CD4-positive, alpha-beta T cell treated with Interleukin-2 at 100 ng/mL for 4 hours (primary cell): ENCODE measurements at regions not wholly inside any gene's neighbourhood (a gene's known extent, or its start where the extent isn't known, plus 50 kb on each side); places are given as distances from the start of the nearest gene placed in this dataset.
A peak's percentile ranks its signal among the peaks of the same experiment; 100 is the strongest.
"Not testable (repeated sequence)": the region's sequence is repeated elsewhere in the genome, so short reads cannot be mapped to it uniquely, and the experiment has no call there.

ENCODE experiments used
- DNase-seq: peaks from one replicate; pipeline ENCODE4 v3.0.0-alpha.2; 2020; ENCODE audit warnings: low spot score

DNA sequence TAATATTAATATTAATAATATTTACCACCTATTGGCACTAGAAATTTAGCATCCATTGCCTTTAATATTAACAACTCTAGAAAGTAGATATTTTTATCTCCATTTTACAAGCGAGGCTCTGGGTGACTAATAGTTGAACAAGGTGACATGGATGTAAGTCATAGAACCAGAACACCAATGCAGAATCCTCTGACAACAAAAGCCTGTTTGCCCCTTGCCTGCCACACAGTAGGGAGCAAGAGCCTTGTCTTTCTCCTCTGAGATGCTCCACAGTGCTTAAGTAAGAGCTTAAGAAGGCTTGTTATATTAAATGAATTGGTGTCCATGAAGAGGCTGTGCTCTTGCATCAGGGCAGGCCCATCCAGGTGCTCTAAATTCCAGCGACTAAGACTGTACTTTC is 51.2 kb upstream of the LBX1 start:
- DNase-seq: no peak

DNA sequence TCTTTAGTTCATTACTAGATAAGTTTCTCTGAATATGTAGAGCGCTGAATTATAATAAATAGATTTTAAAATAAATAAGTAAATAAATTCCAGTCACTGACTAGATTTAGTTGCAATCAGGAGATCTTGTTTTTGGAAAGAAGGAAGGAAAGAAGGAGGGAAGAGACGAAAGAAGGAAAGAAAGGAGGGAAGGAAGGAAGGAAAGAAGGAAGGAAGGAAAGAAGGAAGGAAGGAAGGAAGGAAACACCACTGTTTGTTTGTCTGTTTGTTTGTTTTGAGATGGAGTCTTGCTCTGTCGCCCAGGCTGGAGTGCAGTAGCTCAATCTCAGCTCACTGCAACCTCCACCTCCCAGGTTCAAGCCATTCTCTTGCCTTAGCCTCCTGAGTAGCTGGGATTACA is 51.7 kb upstream of the LBX1 start:
- DNase-seq: not testable (repeated sequence)

DNA sequence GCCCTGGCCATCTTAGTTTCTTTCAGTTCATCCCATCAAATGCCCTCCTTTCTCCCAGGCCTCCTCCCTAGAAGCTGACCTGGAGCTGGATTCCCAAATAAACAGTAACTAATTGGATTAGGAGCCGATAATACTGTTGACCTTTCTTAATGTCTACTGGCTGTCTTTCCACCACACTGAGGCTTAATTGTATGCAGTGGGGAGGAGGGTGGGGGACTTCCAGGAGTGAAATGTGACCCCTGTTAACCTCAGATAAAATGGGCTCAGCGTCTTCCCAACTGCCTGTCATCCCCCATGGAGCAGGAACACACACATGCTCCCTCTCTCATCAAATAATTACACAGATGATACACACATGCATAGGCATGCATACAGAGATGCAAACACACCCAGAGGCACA is 53.7 kb upstream of the LBX1 start:
- no peak for DNase-seq

DNA sequence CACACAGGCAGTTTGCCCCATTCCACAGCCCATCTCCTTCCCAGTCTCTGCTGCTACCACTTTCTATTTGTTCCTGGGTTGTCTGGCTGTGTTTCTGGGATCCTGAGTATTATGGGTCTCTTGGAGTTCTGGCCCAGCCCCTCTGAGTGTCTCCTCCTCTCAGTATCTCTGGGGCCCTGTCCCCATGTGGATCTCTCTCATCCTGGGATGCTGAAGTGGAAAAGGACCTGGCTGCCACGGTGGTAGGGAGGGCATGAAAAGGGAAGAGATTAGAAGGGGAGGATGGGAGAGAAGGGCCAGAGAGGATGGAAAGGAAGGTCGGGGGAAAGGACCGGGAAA is 54.5 kb upstream of the LBX1 start:
- no peak for DNase-seq

DNA sequence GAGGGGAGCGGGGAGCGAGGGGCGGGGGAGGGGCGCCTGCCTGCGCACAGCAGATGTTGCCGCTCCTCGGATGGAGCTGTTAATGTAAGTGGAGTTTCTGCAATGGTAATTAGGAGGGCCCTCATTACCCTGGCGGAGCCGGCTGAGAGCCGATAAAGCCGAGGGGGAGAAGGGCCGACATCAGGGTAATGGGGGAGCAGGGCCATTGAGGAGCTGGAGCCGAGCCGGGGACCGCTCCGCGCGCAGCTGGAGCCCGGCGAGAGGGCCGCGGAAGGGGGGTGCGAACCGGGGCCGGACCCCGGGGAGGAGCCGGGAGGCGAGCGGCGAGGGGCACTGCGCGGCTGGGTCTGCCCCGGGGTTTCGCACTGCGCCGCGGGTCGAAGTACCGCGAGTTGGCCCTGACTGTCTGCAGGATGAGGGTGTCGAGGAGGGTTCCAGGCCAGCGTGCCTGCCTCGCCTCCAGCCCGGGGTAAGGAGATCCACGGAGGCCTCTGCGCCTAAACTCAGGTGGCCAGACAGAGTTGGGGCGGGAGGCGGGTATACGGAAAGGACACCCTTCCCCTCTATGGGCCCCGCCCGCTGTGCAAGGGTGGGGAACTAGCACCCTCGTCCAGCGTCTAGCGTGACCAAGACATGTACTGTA is 55.0 kb upstream of the LBX1 start:
- no peak for DNase-seq

DNA sequence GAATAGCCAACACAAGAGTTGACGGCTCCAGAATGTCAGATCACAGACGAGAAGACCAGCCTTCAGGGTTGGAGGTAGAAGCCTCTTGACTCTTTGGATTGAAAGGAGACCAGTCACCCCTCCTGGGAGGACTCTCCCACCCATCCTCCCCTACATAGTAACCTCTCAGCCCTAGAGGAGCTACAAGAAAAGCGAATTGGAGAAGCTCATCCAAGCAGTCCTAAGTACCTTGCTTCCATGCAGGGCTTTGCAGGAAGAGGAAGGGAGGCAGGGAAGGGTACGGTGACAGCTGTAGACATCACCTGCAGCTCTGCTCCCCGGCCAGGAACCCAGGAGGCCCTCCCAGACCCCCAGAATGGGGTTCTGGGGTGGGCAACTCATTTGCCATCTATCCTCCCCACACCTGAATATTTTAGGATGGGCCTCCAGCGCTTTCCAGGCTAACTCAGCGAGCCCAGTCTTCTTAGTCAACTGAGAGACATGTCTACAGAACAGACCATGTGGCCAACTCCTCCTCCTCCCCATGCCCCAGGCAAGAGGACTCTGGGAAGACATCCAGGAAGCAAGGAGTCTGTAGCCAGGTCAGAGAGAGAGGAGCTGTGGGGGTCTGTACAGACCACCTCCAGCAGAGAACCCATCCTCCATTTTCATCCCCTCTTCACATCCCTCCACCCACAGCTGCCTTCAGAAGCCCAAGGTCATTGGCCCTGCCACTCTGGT is 55.6 kb upstream of the LBX1 start:
- no peak for DNase-seq

DNA sequence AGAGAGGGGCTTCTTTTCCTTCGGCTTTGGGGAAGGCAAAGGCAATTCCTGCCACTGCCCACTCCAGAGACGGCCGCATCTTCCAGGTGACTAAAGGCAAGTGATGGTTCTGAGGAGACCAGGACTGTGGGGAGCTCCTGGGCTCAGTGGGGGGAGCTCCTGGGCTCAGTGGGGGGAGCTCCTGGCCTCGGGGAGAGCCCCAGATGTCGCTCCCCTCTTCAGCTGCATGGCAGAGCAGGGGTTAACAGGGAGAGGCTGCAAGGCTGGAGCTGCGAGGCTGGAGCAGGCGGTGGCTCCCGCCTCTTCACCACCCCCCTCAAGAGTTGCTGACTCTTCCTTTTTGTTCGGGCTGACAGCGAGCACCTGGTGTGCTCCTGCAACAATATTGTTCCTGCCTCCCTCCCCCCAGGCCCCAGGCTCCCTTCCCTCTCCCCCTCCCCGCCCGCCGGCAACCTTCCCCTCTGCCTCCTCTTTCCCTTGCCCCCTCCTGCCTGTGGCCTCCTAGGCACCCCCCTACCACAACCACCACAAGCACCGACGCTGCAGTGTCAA is 56.3 kb upstream of the LBX1 start:
- no peak for DNase-seq

DNA sequence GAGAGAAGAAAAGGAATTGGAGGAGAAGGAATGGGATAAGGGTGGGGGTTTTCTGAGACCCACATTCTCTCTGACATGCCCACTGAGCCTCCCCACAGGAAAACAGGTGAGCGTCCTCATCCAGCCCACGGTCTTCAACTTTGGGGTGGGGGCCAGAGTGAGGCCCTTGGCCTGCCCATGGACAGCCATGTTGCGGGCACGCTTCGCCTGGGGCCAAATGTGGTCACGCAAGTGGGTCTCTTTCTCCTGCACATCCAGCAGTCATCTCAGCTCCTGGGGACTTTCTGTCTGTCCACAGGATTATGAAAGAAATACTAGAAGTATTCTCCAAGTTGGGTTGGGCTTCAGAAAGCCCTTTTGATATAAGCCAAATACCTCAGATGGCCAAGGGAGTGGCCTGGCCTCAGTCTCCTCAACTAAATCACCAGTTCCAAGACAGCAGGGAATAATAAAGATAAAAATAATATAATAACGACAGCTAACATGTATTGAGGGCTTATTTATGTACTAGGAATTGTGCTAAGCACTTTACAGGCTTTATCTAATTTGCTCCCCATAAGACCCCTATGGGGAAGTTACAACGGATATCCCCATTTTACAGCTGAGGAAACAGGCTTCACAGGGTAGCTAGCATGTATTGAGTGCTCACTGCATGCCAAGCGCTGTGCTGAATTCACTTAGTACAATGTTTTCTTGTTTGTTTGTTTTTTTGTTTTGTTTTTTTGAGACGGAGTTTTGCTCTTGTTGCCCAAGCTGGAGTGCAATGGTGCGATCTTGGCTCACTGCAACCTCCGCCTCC is 57.2 kb upstream of the LBX1 start:
- no peak for DNase-seq

DNA sequence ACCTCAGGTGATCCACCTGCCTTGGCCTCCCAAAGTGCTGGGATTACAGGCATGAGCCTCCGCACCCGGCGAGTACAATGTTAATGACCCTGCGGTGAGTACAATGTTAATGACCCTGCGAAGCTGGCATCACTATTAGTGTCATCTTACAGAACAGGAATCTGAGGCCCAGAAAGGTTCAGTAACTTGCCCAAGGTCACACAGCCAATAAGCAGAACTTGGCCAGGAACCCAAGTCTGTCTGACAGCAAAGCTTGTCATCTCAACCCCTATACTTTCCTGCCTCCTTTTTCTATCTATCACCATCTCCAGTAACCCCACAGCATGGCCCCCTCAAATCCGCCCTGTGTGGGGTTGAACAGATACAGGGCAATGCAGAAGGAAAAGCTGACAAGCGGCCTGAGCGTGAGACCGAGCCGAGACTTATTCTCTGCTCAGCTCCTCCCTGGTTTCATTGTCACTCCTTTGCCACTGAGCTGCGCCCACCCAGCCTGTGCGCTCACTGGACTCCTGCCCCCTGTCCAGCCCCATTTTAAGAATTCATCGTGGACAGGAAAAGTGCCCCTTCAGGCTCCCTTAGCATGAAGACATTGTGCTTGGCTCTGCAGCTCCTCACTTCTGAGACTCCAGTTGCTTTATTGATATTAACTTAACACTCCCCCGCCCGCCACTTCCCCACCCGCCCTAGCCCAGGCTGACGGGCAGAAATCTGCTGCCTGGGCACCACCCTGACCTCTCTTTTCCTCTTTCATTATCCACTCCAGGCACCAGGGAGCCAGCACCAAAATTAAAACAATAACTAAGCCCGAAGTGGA is 58.1 kb upstream of the LBX1 start:
- DNase-seq: no peak

DNA sequence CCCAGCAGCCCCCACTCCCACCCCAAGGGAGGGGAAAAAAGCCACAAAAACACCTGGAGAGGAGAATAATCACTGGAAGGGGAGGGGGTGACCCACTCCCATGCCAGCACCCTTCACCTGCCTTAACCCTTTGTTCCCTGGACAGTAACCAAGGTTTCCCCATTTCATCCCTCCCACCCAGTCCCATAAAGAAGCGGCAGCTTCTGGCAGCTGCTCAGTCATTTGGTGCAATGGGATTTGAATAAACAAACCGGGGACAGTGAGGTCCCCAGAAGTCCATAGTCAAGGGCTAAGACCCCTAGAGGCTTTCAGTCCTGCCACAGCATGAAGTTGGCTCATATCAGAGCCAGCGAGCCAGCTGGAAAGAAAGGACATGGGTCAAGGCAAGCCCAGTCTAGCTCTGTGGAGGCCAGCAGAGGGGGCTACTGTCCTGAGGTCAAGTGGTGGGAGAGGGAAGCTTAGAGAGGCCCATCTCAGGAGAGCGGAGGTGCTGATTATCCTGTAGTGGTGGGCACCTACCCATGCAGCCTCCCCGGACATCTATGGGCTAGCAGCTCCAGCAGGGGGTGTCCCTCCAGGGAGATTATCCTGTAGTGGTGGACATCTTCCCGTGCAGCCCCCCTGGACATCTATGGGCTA is 58.9 kb upstream of the LBX1 start:
- DNase-seq: no peak

DNA sequence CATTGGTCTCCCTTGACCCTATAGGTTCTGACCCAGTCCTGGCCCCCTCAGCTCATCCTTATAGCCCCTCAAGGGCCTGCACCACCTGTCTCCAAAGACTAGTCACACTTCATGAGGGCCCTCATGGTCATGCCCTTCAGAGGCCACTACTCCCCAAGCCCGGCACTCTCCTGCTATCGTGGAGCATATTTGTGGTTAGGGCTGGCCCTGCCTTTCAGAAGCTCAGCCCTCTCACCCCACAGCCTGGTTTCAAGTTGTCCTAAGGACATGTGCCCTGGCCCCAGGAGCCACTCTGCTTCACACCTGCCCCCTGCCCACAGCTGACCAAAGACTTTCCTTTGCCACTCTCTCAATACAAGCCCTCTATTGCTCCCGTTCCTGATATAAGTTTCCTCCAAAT is 60.3 kb upstream of the LBX1 start:
- no peak for DNase-seq

DNA sequence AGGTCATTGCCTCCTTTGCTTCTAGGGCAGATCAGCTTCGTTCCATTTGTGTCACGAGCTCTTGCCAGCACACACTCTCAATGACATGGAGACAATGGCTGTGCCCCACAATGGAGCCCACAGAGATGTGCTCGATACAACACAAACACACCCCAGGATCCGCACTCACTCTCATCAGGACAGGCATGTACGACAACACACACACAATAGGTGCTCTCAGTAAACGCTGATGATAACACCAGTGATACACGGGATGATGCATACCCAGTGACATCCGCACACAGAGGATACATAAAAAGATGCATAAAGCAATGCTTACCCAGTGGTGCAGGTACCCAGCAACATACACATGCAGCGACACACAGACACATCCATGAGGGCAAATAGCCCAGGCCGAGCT is 61.2 kb upstream of the LBX1 start:
- no peak for DNase-seq

DNA sequence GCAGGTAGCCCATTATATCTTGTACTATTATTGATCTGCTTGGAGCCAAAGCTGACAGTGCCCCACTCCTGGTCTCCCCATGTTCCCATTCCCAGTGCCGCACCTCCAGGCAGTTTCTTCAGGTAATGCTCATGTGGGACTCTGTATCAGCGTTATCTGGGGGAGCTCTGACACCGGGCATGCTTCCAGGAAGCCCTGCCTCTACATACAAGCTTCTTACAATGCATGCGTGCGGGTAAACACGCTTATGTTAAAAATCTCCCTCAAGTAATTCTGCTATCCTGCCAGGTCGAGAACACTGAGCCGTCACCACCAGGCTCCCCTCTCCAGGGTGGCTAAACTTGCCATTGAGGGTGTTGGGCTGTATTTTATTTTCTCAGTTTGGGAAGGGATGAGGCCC is 61.6 kb upstream of the LBX1 start:
- no peak for DNase-seq

DNA sequence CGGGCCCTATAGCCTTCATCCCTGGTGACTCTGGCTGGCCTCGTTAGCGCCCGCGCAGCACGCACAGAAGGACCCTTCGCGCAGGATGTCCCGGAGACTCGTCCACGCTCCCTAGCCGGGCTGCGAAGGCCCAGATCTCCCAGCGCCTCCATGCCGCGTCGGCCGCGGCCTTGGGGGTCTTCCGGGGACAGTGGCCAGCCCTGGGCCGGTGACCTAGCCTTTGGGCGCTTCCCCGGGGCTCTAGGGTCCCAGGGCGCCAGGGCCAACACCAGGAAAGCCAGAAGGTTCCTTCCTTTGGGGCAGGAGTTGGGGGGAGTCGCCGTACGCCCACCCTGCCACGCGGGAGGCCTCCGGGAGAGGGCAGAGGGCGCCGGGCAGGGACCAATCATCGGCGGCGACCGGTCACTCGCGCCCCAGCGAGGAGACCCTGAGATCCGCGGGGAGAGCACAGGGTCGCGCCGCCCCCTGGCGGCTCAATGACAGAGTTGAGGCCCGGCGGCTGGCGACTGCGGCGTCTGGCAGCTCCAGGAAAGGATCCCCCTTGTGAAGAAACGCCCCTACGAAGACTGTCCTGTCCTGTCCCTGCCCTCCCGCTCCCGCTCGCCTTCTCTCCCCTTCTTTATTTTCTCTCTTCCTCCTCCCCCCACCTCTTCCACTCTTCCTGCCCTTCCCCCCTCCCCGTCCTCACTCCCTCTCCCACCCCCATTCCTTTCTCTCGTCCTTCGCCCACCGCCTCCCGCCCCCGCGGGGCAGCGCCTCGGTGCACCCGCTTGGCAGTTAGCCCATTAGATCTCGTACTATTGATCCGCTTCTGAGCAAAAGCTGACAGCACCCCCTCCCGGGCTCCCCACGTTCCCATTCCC is 62.3 kb upstream of the LBX1 start:
- peak; percentile 39 for DNase-seq

DNA sequence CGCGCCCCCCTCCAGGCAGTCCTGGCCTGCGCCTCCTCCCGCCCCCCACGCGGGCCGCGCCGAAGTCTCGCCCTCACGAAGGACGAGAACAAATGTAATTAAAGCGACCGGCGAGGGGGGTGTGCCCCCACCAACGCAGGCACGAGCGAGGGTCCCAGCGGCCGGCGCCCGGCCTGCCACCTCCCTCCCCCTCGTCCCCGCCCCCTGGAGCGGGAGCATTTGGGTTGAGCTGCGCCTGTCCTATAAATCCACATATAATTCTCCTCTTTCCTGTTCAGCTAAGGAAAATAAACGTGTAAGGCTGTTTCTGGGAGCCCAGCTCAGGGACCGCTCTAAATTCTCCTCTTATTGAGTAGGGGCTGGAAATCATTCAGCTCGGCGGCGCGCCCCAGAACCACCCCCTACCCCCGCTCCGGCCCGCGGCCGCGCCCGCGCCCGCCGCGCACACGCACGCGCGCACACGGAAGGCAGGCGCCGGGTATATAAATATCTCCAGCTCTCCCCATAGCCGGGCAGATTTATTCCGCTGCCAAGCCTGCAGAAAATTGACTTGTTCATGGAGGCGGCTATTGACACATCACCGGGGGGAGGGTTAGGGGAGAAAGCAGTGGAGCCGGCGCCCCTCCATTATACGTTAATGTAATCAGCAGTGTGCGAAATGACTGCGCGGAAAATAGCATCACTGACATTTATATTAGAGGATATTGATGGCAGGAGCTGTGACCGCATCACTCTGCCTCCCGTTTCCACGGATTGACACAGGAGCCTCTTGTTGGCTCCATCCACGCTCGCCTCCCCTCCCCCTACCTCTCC is 61.6 kb upstream of the BTRC start:
- DNase-seq: no peak

DNA sequence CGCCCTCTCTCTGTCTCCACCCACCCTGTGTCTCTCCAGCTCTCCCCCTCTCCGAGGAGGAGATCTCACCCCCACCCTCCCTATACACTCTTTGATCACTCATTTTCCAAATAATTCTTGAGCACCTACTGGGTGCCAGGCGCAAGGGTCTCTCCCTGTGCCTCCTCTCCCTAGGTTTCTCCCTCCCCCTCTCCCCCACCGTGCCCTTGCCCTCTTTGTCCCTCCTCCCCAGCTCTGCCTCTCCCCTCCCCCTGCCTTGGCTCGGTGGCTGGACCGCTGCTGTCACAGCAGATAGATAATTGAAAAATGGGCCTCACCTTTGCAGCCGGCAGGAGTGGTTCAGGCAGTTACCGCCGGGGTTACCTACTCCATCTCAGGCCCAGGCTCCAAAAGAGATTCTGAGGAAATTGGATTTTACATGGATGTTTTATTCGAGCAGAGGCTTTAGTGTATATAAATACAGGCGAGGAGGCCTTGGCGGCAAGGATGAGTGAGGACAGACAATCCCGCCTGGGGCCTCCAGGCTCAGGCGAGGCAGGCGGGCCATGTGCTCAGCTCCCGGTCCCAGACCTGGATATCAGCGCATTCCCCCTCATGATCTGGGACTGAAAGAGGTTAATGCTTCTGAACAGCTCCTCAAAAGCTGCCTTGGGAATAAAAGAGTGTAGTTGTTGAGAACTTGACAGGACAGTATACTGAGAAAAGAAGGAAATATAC is 60.8 kb upstream of the BTRC start:
- DNase-seq: no peak

DNA sequence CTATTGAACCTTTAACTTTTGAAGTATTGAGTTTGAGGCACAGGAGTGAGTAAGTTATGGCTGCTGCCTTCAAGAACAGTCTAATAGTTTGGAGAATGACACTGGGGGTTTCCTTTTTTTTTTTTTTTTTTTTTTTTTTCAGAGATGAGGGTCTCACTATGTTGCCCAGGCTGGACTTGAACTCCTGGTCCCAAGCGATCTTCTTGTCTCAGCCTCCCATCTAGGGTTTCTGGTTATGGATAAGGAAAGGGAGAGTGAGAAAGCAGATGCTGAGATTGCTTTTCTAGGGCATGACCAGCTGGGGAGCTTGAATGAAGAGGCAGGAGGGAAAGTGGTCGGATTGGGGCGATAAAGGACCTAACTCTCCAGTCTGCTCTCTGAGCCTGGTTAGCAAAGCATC is 59.9 kb upstream of the BTRC start:
- DNase-seq: no peak

DNA sequence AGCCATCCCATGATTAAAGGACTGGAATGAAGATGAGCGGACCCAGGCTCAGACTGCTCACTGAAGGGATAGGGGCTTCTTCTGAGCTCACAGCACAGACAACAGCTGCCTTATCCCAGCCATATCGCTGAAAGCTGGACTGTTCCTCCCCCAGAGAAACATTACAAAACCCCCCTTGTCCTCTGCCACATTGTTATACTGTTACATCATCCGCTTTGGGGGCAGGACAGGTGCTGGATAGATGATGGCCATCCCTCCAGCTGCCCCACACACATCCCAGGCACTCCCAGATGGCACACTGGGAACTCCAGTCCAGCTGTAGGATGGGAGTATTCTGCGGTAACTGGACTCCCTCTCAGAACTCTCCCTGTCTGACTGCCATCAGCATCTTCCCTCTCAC is 58.7 kb upstream of the BTRC start:
- no peak for DNase-seq

DNA sequence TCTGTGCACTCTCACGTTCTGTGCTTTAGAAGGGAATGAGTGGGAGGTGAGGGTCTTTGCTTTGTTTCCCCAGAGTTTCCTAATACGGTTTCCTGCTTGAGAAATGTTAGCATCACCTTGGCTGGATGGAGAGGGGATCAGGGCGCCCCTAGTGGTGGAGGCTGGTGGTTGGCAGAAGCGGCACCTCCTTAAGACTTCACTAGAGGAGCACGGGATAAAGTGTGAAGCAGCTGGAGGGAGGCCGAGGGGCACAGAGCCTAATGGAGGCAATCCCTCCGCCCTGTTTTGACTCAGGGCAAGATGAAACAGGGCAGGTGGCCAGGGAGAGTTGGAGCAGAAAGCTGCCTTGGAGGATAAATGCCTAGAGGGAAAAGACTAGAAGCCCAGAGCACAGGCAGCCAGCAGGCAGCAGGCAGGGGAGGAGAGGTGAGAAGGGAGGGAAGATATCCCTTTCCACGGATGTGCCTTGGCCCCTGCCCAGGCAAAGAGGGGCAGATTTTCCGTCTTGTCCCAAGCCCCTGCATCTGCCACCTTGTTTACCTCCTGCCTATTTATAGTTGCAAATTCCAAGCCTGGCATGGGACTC is 56.0 kb upstream of the BTRC start:
- DNase-seq: peak; percentile 69
